ENCODE measurements at regions not wholly inside any gene's neighbourhood (a gene's known extent, or its start where the extent isn't known, plus 50 kb on each side); places are given as distances from the start of the nearest gene placed in this dataset.

DNA sequence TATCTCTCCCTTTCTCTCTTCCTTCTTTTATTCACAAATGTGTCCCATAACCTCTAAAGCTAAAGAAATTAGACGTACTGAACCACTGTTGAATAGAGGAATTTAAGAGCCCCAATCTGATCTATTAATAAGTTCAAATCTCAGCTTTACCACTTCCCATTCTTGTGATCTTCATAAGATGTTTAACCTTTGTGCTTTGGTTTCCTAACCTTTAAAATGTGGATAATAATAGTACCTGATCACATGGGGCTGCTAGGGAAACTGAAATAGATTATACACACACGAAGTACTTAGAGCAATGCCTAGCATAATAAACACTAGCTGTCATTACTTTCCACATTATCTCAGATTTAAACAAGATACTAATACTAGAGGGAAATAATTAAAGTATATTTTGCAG, 324.3 kb upstream of the SEMA6A start:
- TF ChIP-seq, protein P1, sequence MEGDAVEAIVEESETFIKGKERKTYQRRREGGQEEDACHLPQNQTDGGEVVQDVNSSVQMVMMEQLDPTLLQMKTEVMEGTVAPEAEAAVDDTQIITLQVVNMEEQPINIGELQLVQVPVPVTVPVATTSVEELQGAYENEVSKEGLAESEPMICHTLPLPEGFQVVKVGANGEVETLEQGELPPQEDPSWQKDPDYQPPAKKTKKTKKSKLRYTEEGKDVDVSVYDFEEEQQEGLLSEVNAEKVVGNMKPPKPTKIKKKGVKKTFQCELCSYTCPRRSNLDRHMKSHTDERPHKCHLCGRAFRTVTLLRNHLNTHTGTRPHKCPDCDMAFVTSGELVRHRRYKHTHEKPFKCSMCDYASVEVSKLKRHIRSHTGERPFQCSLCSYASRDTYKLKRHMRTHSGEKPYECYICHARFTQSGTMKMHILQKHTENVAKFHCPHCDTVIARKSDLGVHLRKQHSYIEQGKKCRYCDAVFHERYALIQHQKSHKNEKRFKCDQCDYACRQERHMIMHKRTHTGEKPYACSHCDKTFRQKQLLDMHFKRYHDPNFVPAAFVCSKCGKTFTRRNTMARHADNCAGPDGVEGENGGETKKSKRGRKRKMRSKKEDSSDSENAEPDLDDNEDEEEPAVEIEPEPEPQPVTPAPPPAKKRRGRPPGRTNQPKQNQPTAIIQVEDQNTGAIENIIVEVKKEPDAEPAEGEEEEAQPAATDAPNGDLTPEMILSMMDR (IDR thresholded peaks at IDR 0.05 in 8 of 11, conservative IDR thresholded peaks at IDR 0.05 in 3 of 11), result no peak
- no peak for TF ChIP-seq POLR2A (IDR thresholded peaks at IDR 0.05)
- TF ChIP-seq POLR2AphosphoS5 (IDR thresholded peaks at IDR 0.05), result no peak

All from spleen (tissue), 7 donors.